OCI-LY7 (cell line): ENCODE measurements at regions not wholly inside any gene's neighbourhood (a gene's known extent, or its start where the extent isn't known, plus 50 kb on each side); places are given as distances from the start of the nearest gene placed in this dataset.

Experiments
- BruUV-seq: library from RNA; stranded (reverse); fragments of 400-500 nt; replicated peaks from 2 replicates; lab custom pipeline; 2021; lab: Mats Ljungman, UMichigan
- CTCF ChIA-PET: fragments of 300-600 bp; sonication (Branson Sonifier 250); formaldehyde crosslinking; loops from one replicate; lab custom pipeline; 2022; ENCODE audit warnings: antibody characterized with exemption; ENCODE audit not compliant: unreplicated experiment; lab: Charles Lee
- POLR2A ChIA-PET: fragments of 300-600 bp; sonication (Branson Sonifier 250); formaldehyde crosslinking; loops from one replicate; lab custom pipeline; 2022; ENCODE audit warnings: antibody characterized with exemption; lab: Charles Lee
- DNase-seq: peaks from one replicate; pipeline ENCODE4 v3.0.0-alpha.2; 2015; ENCODE audit warnings: low spot score
- H2AFZ ChIP-seq: fragments of 200-600 bp; sonication (generic), shearing (Covaris generic); 2 replicates; pipeline ENCODE4 v1.6.1; 2014; ENCODE audit warnings: mild to moderate bottlenecking, antibody characterized with exemption, low read length, moderate library complexity
- H3K27ac ChIP-seq: fragments of 200-600 bp; sonication (generic); 2 replicates; pipeline ENCODE4 v1.5.1; 2014; ENCODE audit warnings: mixed run types, low read depth, mild to moderate bottlenecking, moderate library complexity, low read length, inconsistent platforms; ENCODE audit not compliant: poor library complexity, severe bottlenecking
- H3K36me3 ChIP-seq: fragments of 200-600 bp; sonication (generic); 2 replicates; pipeline ENCODE4 v1.6.1; 2014; ENCODE audit warnings: mild to moderate bottlenecking, antibody characterized with exemption, low read length, moderate library complexity, mixed read lengths; ENCODE audit not compliant: insufficient read depth
- H3K4me1 ChIP-seq: fragments of 200-600 bp; sonication (generic); 2 replicates; pipeline ENCODE4 v1.5.1; 2014; ENCODE audit warnings: mild to moderate bottlenecking, low read length; ENCODE audit not compliant: insufficient read depth, poor library complexity, severe bottlenecking
- H3K4me2 ChIP-seq: fragments of 200-600 bp; sonication (generic); 2 replicates; pipeline ENCODE4 v1.6.1; 2014; ENCODE audit warnings: mild to moderate bottlenecking, low read length
- H3K4me3 ChIP-seq: fragments of 200-600 bp; sonication (generic); 2 replicates; pipeline ENCODE4 v1.5.1; 2014; ENCODE audit warnings: mild to moderate bottlenecking, low read depth, low read length; ENCODE audit not compliant: poor library complexity, severe bottlenecking
- H3K79me2 ChIP-seq: fragments of 200-600 bp; sonication (generic); 2 replicates; pipeline ENCODE4 v1.6.1; 2016; ENCODE audit warnings: low read depth, mild to moderate bottlenecking, low read length, moderate library complexity, mixed read lengths; ENCODE audit not compliant: insufficient read depth
- H3K9me2 ChIP-seq: fragments of 200-600 bp; sonication (generic); 2 replicates; pipeline ENCODE4 v1.6.1; 2016; ENCODE audit warnings: mild to moderate bottlenecking, low read length, mixed read lengths; ENCODE audit not compliant: insufficient read depth
- H3K9me3 ChIP-seq: fragments of 200-600 bp; sonication (generic); 2 replicates; pipeline ENCODE4 v1.6.1; 2014; ENCODE audit warnings: mild to moderate bottlenecking, mixed run types, low read length, mixed read lengths
- H4K20me1 ChIP-seq: fragments of 200-600 bp; sonication (generic); 2 replicates; pipeline ENCODE4 v1.6.1; 2014; ENCODE audit warnings: mild to moderate bottlenecking, antibody characterized with exemption, low read length, moderate library complexity, mixed read lengths; ENCODE audit not compliant: insufficient read depth
- EZH2phosphoT487 ChIP-seq: fragments of 200-600 bp; sonication (generic); IDR thresholded peaks from 2 replicates; pipeline ENCODE4 v1.6.1; 2018; ENCODE audit warnings: low read depth, borderline replicate concordance, mild to moderate bottlenecking, mixed run types, antibody characterized with exemption, low read length, moderate library complexity, mixed read lengths
- intact Hi-C: fragments of 100-400 bp; cut with micrococcal nuclease; formaldehyde crosslinking; loops from one replicate; pipeline ENCODE4 v1.10.0; 2022; ENCODE audit not compliant: unreplicated experiment
- TF ChIP-seq, protein P1 (sequence below): fragments of 200-600 bp; sonication (generic); conservative IDR thresholded peaks from 2 replicates; pipeline ENCODE4 v1.5.1; 2014; ENCODE audit warnings: mild to moderate bottlenecking, antibody characterized with exemption, low read length, moderate library complexity, mixed read lengths

DNA sequence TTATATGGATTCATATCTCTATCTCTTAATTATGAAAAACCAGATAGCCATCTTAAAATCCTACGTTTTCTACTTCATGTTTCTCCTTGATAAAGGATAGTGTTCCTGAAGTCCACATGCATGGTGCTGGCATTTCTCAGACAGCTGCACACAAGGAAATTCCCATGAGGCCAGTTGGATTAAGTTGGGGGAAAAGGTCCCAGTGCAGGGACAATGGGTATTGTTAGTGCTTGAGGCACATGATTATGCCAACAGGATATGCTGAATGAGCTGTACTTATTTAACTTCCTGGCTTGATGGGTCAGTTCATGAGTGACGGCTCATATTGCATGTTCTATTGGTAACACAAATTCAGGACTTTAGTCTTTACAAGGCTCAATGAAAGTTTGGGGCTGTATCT lies 913.9 kb upstream of the NDST4 start:
- ChIA-PET POLR2A (no interaction called here), CTCF (no interaction called here)
- TF ChIP-seq, protein P1, sequence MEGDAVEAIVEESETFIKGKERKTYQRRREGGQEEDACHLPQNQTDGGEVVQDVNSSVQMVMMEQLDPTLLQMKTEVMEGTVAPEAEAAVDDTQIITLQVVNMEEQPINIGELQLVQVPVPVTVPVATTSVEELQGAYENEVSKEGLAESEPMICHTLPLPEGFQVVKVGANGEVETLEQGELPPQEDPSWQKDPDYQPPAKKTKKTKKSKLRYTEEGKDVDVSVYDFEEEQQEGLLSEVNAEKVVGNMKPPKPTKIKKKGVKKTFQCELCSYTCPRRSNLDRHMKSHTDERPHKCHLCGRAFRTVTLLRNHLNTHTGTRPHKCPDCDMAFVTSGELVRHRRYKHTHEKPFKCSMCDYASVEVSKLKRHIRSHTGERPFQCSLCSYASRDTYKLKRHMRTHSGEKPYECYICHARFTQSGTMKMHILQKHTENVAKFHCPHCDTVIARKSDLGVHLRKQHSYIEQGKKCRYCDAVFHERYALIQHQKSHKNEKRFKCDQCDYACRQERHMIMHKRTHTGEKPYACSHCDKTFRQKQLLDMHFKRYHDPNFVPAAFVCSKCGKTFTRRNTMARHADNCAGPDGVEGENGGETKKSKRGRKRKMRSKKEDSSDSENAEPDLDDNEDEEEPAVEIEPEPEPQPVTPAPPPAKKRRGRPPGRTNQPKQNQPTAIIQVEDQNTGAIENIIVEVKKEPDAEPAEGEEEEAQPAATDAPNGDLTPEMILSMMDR: no peak
- no peak for TF ChIP-seq EZH2phosphoT487
- Histone ChIP-seq H3K4me2 (no peak overlapping the region), H3K79me2 (no peaks in the 10 kb centered on the region), H2AFZ (no peak overlapping the region), H3K36me3 (no peaks in the 10 kb centered on the region), H3K9me2 (no peaks in the 10 kb centered on the region), H3K4me3 (no peak overlapping the region), H3K27ac (no peak overlapping the region), H3K9me3 (no peaks in the 10 kb centered on the region), H3K4me1 (no peaks in the 10 kb centered on the region), H4K20me1 (no peaks in the 10 kb centered on the region)
- intact Hi-C loops: no loop called here
- DNase-seq: no peak
- BruUV-seq: no TSS peak

DNA sequence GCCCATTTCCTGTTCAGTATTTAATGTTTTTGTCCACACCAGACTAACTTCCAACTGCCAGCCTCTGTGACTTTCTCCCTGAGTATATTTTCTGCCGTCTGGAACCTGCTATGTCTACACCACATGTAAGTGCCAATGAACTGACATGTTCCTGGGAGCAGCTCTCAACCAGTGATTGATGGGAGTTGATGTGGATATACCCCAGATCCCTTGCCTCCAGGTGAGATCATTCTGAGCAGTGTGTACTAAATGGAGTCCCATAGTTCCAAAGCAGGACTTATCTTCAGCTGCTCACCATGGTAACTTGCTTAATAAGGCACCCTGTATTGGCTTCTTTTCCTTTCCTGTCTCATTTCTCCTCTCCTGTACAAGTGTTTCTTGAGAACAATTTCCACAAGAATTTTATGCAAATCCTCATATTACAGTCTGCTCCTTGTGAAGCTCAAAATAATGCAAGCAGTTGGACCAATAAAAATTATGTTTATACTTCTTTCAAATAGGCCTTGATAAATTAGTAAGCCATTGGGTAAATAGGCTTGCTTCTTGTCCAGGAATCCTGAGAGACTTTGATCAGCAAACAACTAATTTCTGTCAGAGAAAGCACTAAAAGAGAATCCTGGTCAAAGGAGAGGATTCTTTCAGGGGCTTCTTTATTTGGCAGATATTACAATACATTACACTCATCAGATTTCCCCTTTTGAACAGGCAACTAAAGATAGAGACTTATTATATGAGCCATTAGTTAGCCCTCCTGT lies 911.7 kb upstream of the NDST4 start:
- H2AFZ ChIP-seq: no peak overlapping the region
- no peak overlapping the region for H3K4me3 ChIP-seq
- intact Hi-C loops: no loop called here
- DNase-seq: no peak
- H3K27ac ChIP-seq: no peak overlapping the region
- H3K36me3 ChIP-seq: no peaks in the 10 kb centered on the region
- H3K4me1 ChIP-seq: no peaks in the 10 kb centered on the region
- H4K20me1 ChIP-seq: no peaks in the 10 kb centered on the region
- H3K9me2 ChIP-seq: no peaks in the 10 kb centered on the region
- H3K4me2 ChIP-seq: no peak overlapping the region
- CTCF ChIA-PET: interaction anchor here (0.5 kb wide), 1 partner anchor 164 kb away, joined by 3 read pairs; no protein-coding TSS in a partner anchor
- no peaks in the 10 kb centered on the region for H3K79me2 ChIP-seq
- BruUV-seq: no TSS peak
- no peak for TF ChIP-seq EZH2phosphoT487
- TF ChIP-seq, protein P1: no peak
- POLR2A ChIA-PET: no interaction called here
- 0 out of 2 replicates have a peak, but pooled peaks cover 2% of the 10 kb centered on the region for H3K9me3 ChIP-seq

DNA sequence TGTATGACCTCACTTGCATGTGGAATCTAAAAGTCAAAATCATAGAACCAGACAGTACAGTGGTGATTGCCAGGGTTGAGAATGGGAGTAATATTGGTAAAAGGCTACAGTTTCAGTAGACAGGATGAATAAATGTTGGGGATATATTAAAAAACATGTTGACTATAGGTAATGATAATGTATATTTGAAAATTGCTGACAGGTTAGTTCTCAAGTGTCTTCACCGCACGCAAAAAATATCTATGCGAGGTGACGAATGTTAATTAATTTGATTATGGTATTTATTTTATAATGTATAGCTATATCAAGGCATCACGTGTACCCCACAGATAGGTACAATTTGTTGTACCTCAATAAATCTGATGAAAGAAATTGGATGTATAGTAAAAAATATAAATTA lies 909.6 kb upstream of the NDST4 start:
- no peak for TF ChIP-seq EZH2phosphoT487
- TF ChIP-seq, protein P1: no peak
- Histone ChIP-seq H3K4me1 (no peaks in the 10 kb centered on the region), H3K4me2 (no peak overlapping the region), H3K27ac (no peak overlapping the region), H3K36me3 (no peaks in the 10 kb centered on the region), H3K79me2 (no peaks in the 10 kb centered on the region), H3K4me3 (no peak overlapping the region), H2AFZ (no peak overlapping the region), H4K20me1 (no peaks in the 10 kb centered on the region), H3K9me3 (0 out of 2 replicates have a peak, but pooled peaks cover 5% of the 10 kb centered on the region), H3K9me2 (no peaks in the 10 kb centered on the region)
- no TSS peak for BruUV-seq
- ChIA-PET POLR2A (no interaction called here), CTCF (no interaction called here)
- intact Hi-C loops: no loop called here
- DNase-seq: no peak
